ENCODE measurements at regions not wholly inside any gene's neighbourhood (a gene's known extent, or its start where the extent isn't known, plus 50 kb on each side); places are given as distances from the start of the nearest gene placed in this dataset.

DNA sequence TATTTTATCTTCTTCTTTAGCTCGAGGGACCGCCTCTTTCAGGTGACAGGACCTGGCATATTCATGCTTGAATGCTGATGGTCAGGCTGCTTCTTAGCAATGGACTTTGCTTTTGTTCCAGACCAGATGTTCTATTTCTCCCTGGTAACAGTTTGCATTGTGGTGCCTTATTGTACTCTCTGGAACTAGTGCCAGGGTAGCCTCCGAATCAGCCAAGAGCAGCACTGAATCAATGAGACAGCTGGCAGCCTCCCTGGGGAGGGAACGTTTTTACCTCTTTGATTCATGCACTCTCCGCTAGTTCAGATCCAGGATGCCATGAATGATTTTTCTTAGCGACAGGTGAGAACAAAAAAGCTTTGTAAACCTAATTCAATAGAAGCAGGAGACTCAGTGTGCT is 54.1 kb upstream of the NXPH1 start:
- no peaks in the 10 kb centered on the region for H3K27me3 ChIP-seq (ENCODE audit: insufficient read depth, poor library complexity, severe bottlenecking)
- no peak for DNase-seq (ENCODE audit: low read depth in 1 of 2, low spot score in 1 of 2)

DNA sequence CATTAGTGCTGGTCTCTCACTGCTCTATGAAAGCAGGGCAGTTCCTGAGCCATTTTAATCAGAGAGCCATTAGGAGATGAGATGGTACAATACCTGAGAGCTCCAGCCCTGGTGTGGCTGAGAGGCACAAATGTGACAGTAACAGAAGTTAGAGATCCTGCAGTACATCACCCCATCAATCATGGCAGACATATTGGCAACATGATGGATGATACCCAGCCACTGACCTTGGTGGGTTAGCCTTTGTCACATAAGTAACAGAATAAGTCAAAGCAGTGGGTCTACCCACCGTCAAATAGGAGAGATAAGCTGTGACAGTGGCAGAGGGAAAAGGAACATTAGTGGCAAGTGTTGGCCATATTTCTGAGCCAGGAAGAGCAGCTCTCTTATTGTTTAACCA is 53.3 kb upstream of the NXPH1 start:
- H3K4me3 ChIP-seq (replicated peaks; ENCODE audit: insufficient read depth, low read length): no peak overlapping the region
- TF ChIP-seq, protein P1, sequence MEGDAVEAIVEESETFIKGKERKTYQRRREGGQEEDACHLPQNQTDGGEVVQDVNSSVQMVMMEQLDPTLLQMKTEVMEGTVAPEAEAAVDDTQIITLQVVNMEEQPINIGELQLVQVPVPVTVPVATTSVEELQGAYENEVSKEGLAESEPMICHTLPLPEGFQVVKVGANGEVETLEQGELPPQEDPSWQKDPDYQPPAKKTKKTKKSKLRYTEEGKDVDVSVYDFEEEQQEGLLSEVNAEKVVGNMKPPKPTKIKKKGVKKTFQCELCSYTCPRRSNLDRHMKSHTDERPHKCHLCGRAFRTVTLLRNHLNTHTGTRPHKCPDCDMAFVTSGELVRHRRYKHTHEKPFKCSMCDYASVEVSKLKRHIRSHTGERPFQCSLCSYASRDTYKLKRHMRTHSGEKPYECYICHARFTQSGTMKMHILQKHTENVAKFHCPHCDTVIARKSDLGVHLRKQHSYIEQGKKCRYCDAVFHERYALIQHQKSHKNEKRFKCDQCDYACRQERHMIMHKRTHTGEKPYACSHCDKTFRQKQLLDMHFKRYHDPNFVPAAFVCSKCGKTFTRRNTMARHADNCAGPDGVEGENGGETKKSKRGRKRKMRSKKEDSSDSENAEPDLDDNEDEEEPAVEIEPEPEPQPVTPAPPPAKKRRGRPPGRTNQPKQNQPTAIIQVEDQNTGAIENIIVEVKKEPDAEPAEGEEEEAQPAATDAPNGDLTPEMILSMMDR (IDR thresholded peaks at IDR 0.05; ENCODE audit: insufficient read depth, low read length): no peak
- TF ChIP-seq GABPA (IDR thresholded peaks at IDR 0.05; ENCODE audit: low read depth) (no peak), SPI1 (IDR thresholded peaks at IDR 0.05; ENCODE audit: borderline replicate concordance, low read depth) (no peak), POLR2AphosphoS5 (IDR thresholded peaks at IDR 0.05; ENCODE audit: low read depth) (no peak)
- TF ChIP-seq, protein P2, sequence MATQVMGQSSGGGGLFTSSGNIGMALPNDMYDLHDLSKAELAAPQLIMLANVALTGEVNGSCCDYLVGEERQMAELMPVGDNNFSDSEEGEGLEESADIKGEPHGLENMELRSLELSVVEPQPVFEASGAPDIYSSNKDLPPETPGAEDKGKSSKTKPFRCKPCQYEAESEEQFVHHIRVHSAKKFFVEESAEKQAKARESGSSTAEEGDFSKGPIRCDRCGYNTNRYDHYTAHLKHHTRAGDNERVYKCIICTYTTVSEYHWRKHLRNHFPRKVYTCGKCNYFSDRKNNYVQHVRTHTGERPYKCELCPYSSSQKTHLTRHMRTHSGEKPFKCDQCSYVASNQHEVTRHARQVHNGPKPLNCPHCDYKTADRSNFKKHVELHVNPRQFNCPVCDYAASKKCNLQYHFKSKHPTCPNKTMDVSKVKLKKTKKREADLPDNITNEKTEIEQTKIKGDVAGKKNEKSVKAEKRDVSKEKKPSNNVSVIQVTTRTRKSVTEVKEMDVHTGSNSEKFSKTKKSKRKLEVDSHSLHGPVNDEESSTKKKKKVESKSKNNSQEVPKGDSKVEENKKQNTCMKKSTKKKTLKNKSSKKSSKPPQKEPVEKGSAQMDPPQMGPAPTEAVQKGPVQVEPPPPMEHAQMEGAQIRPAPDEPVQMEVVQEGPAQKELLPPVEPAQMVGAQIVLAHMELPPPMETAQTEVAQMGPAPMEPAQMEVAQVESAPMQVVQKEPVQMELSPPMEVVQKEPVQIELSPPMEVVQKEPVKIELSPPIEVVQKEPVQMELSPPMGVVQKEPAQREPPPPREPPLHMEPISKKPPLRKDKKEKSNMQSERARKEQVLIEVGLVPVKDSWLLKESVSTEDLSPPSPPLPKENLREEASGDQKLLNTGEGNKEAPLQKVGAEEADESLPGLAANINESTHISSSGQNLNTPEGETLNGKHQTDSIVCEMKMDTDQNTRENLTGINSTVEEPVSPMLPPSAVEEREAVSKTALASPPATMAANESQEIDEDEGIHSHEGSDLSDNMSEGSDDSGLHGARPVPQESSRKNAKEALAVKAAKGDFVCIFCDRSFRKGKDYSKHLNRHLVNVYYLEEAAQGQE (IDR thresholded peaks at IDR 0.05; ENCODE audit: insufficient replicate concordance, low read depth): no peak
- H3K27me3 ChIP-seq (ENCODE audit: insufficient read depth, poor library complexity, severe bottlenecking): peaks cover 4% of the 10 kb centered on the region
- DNase-seq (ENCODE audit: low read depth in 1 of 2, low spot score in 1 of 2): no peak
- no peak overlapping the region for H3K27ac ChIP-seq (replicated peaks)

More for the DNA sequence above, 54.1 kb upstream of the NXPH1 start:
- H3K27ac ChIP-seq (replicated peaks): no peak overlapping the region
- TF ChIP-seq POLR2AphosphoS5 (IDR thresholded peaks at IDR 0.05; ENCODE audit: low read depth) (no peak), GABPA (IDR thresholded peaks at IDR 0.05; ENCODE audit: low read depth) (no peak), SPI1 (IDR thresholded peaks at IDR 0.05; ENCODE audit: borderline replicate concordance, low read depth) (no peak)
- TF ChIP-seq, protein P1 (IDR thresholded peaks at IDR 0.05; ENCODE audit: insufficient read depth, low read length): no peak
- TF ChIP-seq, protein P2 (IDR thresholded peaks at IDR 0.05; ENCODE audit: insufficient replicate concordance, low read depth): no peak
- H3K4me3 ChIP-seq (replicated peaks; ENCODE audit: insufficient read depth, low read length): no peak overlapping the region

DNA sequence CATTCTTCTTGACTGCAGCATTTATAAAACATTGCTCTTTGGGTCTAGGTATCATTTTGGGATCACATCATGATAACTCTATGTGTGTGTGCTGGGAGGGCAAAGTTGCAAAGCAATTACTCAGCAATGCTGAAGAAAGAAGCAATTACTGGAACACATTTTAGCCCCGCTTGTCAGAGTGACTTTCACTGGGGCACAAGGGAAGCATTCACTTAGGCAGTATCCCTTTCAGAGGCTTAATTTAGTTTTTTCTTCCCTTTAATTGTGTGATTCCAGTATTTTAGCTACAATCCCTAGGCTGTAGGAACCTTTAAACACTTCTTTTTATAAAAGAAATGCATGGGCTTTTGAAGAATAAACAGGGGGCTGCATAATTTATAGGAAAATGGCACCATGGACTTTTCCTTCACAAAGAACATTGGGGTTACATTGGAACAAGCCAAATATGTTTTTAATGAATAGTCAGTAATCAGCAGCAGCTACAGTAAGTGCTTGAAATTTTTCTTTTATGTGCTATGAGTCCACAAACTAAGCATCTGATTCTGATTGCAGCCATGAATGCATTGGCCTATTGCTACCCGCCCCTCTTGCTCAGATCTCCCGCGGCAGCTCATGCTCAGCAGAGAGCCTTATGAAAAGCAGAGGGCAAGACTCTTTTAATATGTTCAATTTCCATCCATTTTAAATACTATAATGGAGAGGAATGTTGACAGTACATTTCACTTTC is 51.2 kb upstream of the NXPH1 start:
- H3K27me3 ChIP-seq (ENCODE audit: insufficient read depth, poor library complexity, severe bottlenecking): peaks cover 5% of the 10 kb centered on the region
- no peak overlapping the region for H3K27ac ChIP-seq (replicated peaks)
- H3K4me3 ChIP-seq (replicated peaks; ENCODE audit: insufficient read depth, low read length): no peak overlapping the region
- no peak for DNase-seq (ENCODE audit: low read depth in 1 of 2, low spot score in 1 of 2)
- TF ChIP-seq, protein P2 (IDR thresholded peaks at IDR 0.05; ENCODE audit: insufficient replicate concordance, low read depth): no peak
- no peak for TF ChIP-seq POLR2AphosphoS5 (IDR thresholded peaks at IDR 0.05; ENCODE audit: low read depth)
- TF ChIP-seq GABPA (IDR thresholded peaks at IDR 0.05; ENCODE audit: low read depth): no peak
- TF ChIP-seq SPI1 (IDR thresholded peaks at IDR 0.05; ENCODE audit: borderline replicate concordance, low read depth): no peak
- TF ChIP-seq, protein P1 (IDR thresholded peaks at IDR 0.05; ENCODE audit: insufficient read depth, low read length): no peak

Measured in HL-60 (cell line).